Adrenal gland (tissue), 9 donors: ENCODE measurements at regions not wholly inside any gene's neighbourhood (a gene's known extent, or its start where the extent isn't known, plus 50 kb on each side); places are given as distances from the start of the nearest gene placed in this dataset.

ENCODE experiments used
- DNase-seq, 7 donors: peaks; one replicate each; pipeline ENCODE4 v3.0.0-alpha.2; 2019 to 2020
- H3K27ac ChIP-seq, 5 donors: fragments of 200-600 bp; sonication (generic) in 4 of 5; 1 replicate in 3 of 5; 2 replicates in 2 of 5; pipeline versions ENCODE4 v1.5.1 to v1.8.0; 2016 to 2020; ENCODE audit warnings: mild to moderate bottlenecking in 1 of 5
- H3K27me3 ChIP-seq: fragments of 200-600 bp; 2 replicates; pipeline ENCODE4 v1.8.0; 2021
- H3K36me3 ChIP-seq, 2 donors: fragments of 200-600 bp; replicated peaks in 1 of 2; 1 replicate in 1 of 2; 2 replicates in 1 of 2; pipeline versions ENCODE4 v1.5.1 to v1.8.0; 2018 to 2022
- H3K4me1 ChIP-seq, 2 donors: fragments of 200-600 bp; replicated peaks in 1 of 2; 1 replicate in 1 of 2; 2 replicates in 1 of 2; pipeline versions ENCODE4 v1.5.1 to v1.8.0; 2018 to 2021
- H3K4me3 ChIP-seq, 4 donors: fragments of 200-600 bp; sonication (generic) in 3 of 4; one replicate each; pipeline ENCODE4 v1.5.1; 2016 to 2018
- H3K9me3 ChIP-seq, 3 donors: fragments of 200-600 bp; sonication (generic) in 1 of 3; replicated peaks in 1 of 3; 1 replicate in 2 of 3; 2 replicates in 1 of 3; pipeline versions ENCODE4 v1.5.1 to v1.8.0; 2016 to 2021
- CTCF ChIP-seq, 6 experiments: fragments of 450-650 bp in 4 of 6; fragments of 200-600 bp in 2 of 6; sonication (generic) in 1 of 6; IDR thresholded peaks; 1 replicate in 5 of 6; 2 replicates in 1 of 6; pipeline versions ENCODE4 v1.5.1 to v1.8.0; 2016 to 2021; ENCODE audit warnings: antibody characterized with exemption in 6 of 6, mild to moderate bottlenecking in 2 of 6, moderate library complexity in 1 of 6
- POLR2A ChIP-seq, 2 donors: fragments of 450-650 bp; IDR thresholded peaks; one replicate each; pipeline ENCODE4 v1.6.1; 2017; ENCODE audit warnings: antibody characterized with exemption in 2 of 2, mild to moderate bottlenecking in 2 of 2, moderate library complexity in 1 of 2
- WGBS, 4 donors: extraction: QIAGEN DNeasy Blood & Tissue Kit in 2 of 4; methylation state at CpG; one replicate each; pipeline versions ENCODE4 v1.1.5 to v1.1.7; 2013 to 2017; 5-methylcytosine and 5-hydroxymethylcytosine counted together
- intact Hi-C, 2 donors: fragments of 100-400 bp; cut with DNase I; formaldehyde crosslinking; loops; one replicate each; pipeline versions ENCODE4 v1.14.1 to v1.15.0; 2022 to 2023
- donor health status: healthy with polysubstance abuse.
- donor health status: Bipolar disorder and iron deficiency.
- donor health status: DM: yes; HTN: yes; CAD: no.
- donor health status: DM: no; HTN: no; CAD: no.
- donor health status: DM: no; HTN: no; CAD: no.

GRCh38 chr13:99819967-99820366, 151.6 kb downstream of the ZIC5 start:
- no peak for DNase-seq
- no peaks in the 10 kb centered on the region for H3K9me3 ChIP-seq
- H3K27ac ChIP-seq = no peak overlapping the region
- H3K36me3 ChIP-seq = no peaks in the 10 kb centered on the region
- TF ChIP-seq POLR2A (IDR thresholded peaks at IDR 0.05) (no peak), CTCF (IDR thresholded peaks at IDR 0.05) (no peak)
- no peaks in the 10 kb centered on the region for H3K4me1 ChIP-seq
- WGBS, 4 donors = 74 to 84% (median 82%) methylated on average over 7 of the region's 7 CpGs
- no peaks in the 10 kb centered on the region for H3K27me3 ChIP-seq
- intact Hi-C loops = no loop called here
- H3K4me3 ChIP-seq = no peak overlapping the region

- intact Hi-C loops = no loop called here
- Histone ChIP-seq H3K4me3 (no peak overlapping the region), H3K4me1 (no peaks in the 10 kb centered on the region), H3K27ac (no peak overlapping the region), H3K27me3 (no peaks in the 10 kb centered on the region), H3K9me3 (no peaks in the 10 kb centered on the region), H3K36me3 (no peaks in the 10 kb centered on the region)
- 79 to 95% (median 86%) methylated on average over 2 of the region's 2 CpGs for WGBS, 4 donors
- DNase-seq = no peak
- no peak for TF ChIP-seq POLR2A (IDR thresholded peaks at IDR 0.05)
- no peak for TF ChIP-seq CTCF (IDR thresholded peaks at IDR 0.05)
Observed at GRCh38 chr13:99816321-99816720, 155.2 kb downstream of the ZIC5 start.

- Histone ChIP-seq H3K36me3 (no peaks in the 10 kb centered on the region), H3K4me3 (no peak overlapping the region), H3K9me3 (no peaks in the 10 kb centered on the region), H3K4me1 (no peaks in the 10 kb centered on the region), H3K27me3 (no peaks in the 10 kb centered on the region), H3K27ac (no peak overlapping the region)
- 91 to 94% (median 93%) methylated on average over 8 of the region's 8 CpGs for WGBS, 4 donors
- DNase-seq = no peak
- intact Hi-C loops = no loop called here
- TF ChIP-seq CTCF (IDR thresholded peaks at IDR 0.05) (no peak), POLR2A (IDR thresholded peaks at IDR 0.05) (no peak)
Observed at GRCh38 chr13:99813336-99814095, 158.1 kb downstream of the ZIC5 start.

- intact Hi-C loops = no loop called here
- no peak overlapping the region for H3K4me3 ChIP-seq
- WGBS, 4 donors = 85 to 94% (median 93%) methylated on average over 5 of the region's 5 CpGs
- no peak for DNase-seq
- no peaks in the 10 kb centered on the region for H3K4me1 ChIP-seq
- no peak overlapping the region for H3K27ac ChIP-seq
- no peaks in the 10 kb centered on the region for H3K36me3 ChIP-seq
- H3K27me3 ChIP-seq = no peaks in the 10 kb centered on the region
- H3K9me3 ChIP-seq = no peaks in the 10 kb centered on the region
- no peak for TF ChIP-seq CTCF (IDR thresholded peaks at IDR 0.05)
- no peak for TF ChIP-seq POLR2A (IDR thresholded peaks at IDR 0.05)
Observed at GRCh38 chr13:99812625-99813024, 158.9 kb downstream of the ZIC5 start.
